ENCODE measurements at regions not wholly inside any gene's neighbourhood (a gene's known extent, or its start where the extent isn't known, plus 50 kb on each side); places are given as distances from the start of the nearest gene placed in this dataset.
"Not testable (repeated sequence)": the region's sequence is repeated elsewhere in the genome, so short reads cannot be mapped to it uniquely, and the experiment has no call there.

DNA sequence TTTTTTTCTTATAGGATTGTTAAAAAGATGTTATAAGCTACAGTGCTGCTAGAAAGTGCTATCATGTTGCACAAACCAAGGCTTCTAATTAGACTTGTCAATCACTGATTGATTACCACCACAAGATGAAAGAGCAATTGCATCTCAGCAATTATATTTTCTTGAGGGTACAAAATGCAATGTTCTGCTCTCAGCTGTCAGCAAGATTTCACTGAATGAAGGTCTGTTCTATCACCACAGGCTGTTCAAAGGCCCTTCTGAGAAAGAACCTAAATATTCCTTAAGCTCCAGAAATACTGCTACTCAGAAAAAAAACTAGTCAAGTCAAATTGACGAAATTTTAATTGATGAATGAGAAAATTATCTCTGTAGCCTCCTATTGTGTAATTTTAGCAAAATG is 301.9 kb upstream of the KYNU start:
- TF ChIP-seq, protein P1, sequence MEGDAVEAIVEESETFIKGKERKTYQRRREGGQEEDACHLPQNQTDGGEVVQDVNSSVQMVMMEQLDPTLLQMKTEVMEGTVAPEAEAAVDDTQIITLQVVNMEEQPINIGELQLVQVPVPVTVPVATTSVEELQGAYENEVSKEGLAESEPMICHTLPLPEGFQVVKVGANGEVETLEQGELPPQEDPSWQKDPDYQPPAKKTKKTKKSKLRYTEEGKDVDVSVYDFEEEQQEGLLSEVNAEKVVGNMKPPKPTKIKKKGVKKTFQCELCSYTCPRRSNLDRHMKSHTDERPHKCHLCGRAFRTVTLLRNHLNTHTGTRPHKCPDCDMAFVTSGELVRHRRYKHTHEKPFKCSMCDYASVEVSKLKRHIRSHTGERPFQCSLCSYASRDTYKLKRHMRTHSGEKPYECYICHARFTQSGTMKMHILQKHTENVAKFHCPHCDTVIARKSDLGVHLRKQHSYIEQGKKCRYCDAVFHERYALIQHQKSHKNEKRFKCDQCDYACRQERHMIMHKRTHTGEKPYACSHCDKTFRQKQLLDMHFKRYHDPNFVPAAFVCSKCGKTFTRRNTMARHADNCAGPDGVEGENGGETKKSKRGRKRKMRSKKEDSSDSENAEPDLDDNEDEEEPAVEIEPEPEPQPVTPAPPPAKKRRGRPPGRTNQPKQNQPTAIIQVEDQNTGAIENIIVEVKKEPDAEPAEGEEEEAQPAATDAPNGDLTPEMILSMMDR (IDR thresholded peaks at IDR 0.05; ENCODE audit: low read depth, low read length), result no peak
- DNase-seq (ENCODE audit: extremely low read depth, low read depth), result no peak

DNA sequence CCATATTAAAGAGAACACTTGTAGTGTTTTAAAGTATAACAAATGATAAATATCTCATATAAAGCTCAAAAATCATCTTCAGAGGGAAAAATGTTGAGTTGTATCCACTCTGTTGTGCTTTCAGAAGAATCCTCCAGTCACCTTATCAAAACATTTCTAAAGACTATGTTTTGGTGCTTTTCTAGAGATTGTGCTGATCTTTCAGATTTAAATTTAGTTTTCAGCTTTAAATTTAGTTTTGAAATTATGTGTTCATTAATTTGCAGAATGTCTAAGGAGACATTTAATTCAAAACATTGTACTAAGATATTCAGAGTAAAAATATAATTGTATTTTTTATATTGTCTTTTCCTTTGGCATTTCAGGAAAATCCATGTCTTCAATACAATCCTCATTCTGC is 303.1 kb upstream of the KYNU start:
- no peak for DNase-seq (ENCODE audit: extremely low read depth, low read depth)

DNA sequence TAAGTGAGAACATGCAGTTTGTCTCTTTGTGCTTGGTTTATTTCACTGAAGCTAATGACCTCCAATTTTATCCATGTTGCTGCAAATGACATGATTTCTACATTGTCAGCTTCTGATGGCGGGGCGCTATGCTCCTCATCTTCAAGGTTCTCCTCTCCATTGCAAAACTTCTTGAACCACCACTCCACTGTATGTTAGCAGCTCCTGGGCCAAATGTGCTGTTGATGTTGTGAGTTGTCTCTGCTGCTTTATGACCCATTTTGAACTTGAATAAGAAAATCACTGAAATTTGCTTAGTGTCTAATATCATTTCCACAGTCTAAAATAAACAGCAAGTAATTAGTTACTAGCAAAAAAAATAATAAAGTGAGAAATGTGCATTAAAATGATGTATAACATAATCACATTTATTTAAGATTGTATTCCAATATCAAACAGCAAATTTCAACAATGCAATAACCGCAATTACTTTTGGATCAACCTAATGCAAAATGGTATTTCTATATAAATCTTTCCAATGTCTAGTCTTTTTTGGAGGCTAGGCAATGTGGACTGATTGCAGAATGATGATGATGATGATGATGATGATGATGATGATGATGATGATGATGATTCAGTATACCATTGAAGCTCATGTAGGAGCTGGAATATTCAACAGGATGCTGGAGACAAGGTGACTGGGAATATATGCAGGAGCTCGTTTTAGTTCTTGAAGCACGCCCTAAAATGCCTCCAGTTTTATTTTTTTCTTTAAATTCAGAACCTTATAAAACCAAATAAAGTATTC is 304.9 kb upstream of the KYNU start:
- TF ChIP-seq, protein P1 (IDR thresholded peaks at IDR 0.05; ENCODE audit: low read depth, low read length), result no peak
- DNase-seq (ENCODE audit: extremely low read depth, low read depth), result no peak

More for the DNA sequence above, 303.1 kb upstream of the KYNU start:
- TF ChIP-seq, protein P1 (IDR thresholded peaks at IDR 0.05; ENCODE audit: low read depth, low read length), result no peak

DNA sequence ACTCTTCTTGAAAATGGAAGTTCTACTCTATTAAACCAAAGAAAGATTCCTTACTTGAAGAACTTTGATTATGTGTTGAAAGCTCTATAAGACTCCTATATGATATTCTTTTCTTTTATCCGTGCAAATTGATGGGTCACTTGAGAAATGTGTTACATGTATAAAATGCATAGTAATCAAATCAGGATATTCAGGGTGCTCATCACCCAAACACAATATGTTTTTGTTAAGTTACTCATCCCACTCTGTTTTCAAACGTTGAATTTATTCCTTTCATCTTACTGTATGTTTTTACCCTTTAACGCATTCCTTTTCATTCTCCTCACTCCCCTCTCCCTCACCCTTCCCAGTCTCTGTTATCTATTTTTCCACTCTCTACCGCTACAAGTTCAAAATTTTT is 305.5 kb upstream of the KYNU start:
- TF ChIP-seq, protein P1 (IDR thresholded peaks at IDR 0.05; ENCODE audit: low read depth, low read length), result no peak
- no peak for DNase-seq (ENCODE audit: extremely low read depth, low read depth)

DNA sequence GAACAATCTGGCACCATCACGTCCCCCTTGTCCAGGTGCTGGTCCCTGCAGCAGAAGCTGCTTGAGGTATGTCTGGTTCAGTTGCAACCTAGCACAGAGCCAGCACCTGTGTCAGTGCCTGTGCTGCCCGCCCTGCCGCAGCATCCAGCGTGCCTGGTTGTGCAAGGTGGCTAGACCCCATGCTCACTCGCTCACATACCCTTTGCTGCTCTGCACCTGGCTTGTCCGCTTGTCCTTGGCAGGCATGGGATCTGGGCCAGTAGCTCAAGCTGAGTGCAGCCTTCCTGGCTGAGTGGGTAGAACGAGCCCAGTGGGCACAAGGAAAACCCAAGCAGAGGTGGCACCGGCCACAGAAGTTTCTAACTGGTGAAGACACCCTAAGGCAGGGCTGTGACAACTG is 314.6 kb upstream of the KYNU start:
- DNase-seq (ENCODE audit: extremely low read depth, low read depth), result no peak
- TF ChIP-seq, protein P1 (IDR thresholded peaks at IDR 0.05; ENCODE audit: low read depth, low read length), result no peak

DNA sequence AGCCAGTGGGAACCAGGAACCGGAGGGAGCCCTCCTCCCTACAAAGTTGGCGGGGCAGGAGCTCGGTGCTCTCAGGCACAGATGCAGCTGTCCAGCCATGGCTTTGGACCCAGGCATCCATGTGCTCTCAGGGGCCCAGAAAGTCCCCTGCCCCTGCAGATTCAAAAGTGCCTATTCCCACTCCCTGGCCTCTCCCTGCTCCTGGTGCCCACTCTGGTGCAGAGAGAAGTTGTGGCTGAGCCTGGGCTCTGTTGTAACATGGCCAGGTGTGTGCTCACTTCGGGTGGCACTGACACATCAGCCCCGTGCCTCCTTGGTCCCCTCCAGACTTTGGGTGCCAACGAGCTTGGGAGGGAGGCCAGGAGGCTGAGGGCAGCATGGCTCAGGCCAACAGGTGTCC is 315.8 kb upstream of the KYNU start:
- TF ChIP-seq, protein P1 (IDR thresholded peaks at IDR 0.05; ENCODE audit: low read depth, low read length), result no peak
- DNase-seq (ENCODE audit: extremely low read depth, low read depth), result no peak

DNA sequence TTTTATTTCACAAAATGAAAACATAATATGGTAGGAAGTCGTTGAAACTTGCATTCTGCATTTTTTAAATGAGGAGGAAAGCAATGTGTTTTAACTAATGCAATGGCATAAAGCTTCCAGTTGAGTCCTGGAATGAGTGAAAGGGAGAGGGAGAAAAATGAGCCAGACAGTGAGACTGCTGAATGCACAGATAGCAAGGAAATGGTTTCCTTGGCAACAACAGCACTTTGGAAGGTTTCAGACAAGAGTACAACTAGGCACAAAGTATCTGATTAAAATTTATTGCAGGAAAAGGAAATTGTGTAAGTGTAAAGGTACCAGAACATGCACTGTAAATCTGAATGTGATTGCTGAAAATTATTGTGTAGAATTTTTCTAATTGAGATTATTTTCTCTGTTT is 320.1 kb upstream of the KYNU start:
- no peak for DNase-seq (ENCODE audit: extremely low read depth, low read depth)
- TF ChIP-seq, protein P1 (IDR thresholded peaks at IDR 0.05; ENCODE audit: low read depth, low read length), result no peak

DNA sequence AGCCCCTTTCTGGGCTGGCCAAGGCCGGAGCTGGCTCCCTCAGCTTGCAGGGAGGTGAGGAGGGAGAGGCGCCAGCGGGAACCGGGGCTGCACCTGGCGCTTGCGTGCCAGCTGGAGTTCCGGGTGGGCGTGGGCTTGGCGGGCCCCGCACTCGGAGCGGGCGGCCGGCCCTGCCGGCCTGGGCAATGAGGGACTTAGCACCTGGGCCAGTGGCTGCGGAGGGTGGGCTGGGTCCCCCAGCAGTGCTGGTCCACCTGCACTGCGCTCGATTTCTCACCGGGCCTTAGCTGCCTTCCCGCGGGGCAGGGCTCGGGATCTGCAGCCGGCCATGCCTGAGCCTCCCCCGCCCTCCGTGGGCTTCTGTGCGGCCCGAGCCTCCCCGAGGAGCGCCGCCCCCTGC is 331.5 kb upstream of the KYNU start:
- DNase-seq (ENCODE audit: extremely low read depth, low read depth), result not testable (repeated sequence)
